Right ventricle myocardium superior (tissue), 1 donor: ENCODE measurements at regions not wholly inside any gene's neighbourhood (a gene's known extent, or its start where the extent isn't known, plus 50 kb on each side); places are given as distances from the start of the nearest gene placed in this dataset.
"Not testable (repeated sequence)": the region's sequence is repeated elsewhere in the genome, so short reads cannot be mapped to it uniquely, and the experiment has no call there.

Source experiments
- ATAC-seq: fragments of 200-7000 bp; cut with Tn5 transposase; one replicate; pipeline ENCODE4 v1.9.1; 2020; ENCODE audit warnings: mild to moderate bottlenecking; ENCODE audit not compliant: poor library complexity
- DNase-seq: peaks from one replicate; pipeline ENCODE4 v3.0.0-alpha.2; 2020
- intact Hi-C: fragments of 100-400 bp; cut with DNase I; formaldehyde crosslinking; loops from one replicate; pipeline ENCODE4 v1.11.2; 2022
- donor health status: DM: no; HTN: yes; CAD: no; lungs with severe emphysema.

DNA sequence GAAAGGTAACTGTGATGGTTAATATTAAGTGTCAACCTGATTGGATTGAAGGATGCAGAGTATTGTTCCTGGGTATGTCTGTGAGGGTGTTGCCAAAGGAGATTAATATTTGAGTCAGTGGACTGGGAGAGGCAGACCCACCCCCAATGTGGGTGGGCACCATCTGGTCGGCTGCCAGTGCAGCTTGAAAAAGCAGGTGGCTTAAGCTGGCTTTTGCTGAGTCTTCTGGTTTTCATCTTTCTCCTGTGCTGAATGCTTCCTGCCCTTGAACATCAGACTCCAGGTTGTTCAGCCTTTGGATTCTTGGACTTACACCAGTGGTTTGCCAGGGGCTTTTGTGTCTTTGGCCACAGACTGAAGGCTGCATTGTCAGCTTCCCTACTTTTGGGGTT lies 243.2 kb downstream of the ATXN7L3B start:
- ATAC-seq, intact Hi-C loops, DNase-seq: not testable (repeated sequence)

DNA sequence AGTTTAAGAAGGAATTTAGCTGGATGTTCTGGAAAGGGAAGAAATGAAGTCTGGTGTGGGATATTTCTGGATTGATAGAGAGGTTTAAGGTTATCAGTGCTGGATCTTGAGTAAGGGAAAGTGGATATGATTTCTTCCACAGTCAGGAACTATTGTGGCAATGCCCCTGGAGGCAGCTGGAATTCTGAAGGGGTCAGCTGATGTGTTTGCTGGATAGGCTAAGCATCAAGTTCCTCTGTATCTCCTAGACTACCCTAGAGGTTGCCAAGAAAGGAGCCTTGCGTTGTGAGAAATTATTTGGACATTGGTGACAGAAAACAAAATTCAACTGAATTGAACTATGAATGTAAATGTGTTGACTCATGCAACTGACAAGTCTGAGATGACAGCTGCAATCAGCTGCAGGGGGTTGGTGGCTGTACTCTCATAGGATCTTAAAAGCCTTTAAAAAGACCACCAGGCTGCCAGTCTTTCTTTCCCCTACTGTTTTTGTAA lies 244.4 kb downstream of the ATXN7L3B start:
- no peak for ATAC-seq
- no peak for DNase-seq
- intact Hi-C loops: no loop called here

DNA sequence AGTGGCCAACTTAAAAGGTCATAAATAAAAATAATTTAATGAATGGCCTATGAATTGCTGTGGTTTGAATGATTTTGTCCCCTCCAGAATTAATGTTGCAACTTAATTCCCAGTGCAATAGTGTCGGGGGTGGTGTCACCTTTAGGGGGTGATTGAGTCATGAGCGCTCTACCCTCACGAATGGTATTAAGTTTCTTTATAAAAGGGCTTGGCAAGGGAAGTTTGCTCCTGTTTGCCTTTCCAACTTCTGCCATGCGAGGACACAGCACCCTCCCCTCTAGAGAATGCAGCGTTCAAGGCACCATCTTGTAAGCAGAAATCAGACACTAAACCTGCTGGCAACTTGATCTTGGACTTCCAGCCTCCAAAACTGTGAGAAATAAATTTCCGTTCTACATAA lies 253.3 kb downstream of the ATXN7L3B start:
- ATAC-seq: no peak

DNA sequence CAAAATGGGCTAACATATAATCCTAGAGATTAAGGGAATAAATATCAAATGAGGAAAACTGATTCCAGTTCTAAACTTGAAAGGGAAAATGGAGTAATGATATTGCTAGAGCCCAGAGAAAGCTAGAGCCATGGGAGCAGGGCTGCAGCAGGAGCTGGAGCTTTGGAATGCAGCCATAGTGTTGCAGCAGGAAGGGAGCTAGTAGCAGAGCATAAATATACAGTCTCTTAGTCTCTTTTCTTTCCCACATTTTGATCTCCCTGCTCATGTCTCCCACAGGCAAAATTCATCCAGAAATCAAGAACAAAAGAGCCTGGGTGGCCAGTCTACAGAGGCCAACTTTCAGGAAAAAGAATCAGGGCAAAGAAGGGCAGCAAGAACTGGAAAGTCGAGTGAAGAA lies 253.7 kb downstream of the ATXN7L3B start:
- intact Hi-C loops: no loop called here
- ATAC-seq (no peak), DNase-seq (no peak)

More for the DNA sequence above, 253.3 kb downstream of the ATXN7L3B start:
- intact Hi-C loops: no loop called here
- no peak for DNase-seq

DNA sequence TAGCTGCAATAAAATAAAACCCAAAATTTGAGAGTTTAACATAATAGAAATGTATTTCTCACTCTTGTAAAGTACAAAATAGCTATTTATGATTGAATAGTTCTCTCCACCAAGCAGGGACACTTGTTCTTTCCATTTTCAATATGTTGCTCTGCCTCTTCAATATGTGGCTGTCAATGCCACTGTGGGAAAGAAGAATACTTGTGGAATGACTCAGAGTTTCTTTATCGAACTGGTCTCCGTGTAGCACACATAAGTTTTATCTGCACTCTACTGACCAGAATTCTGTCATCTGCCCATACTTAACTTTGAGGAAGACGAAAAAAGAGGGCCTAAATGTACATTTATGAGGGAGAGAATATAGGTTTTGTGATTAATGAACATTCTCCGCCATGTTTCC lies 256.9 kb downstream of the ATXN7L3B start:
- DNase-seq: no peak
- intact Hi-C loops: no loop called here
- no peak for ATAC-seq

DNA sequence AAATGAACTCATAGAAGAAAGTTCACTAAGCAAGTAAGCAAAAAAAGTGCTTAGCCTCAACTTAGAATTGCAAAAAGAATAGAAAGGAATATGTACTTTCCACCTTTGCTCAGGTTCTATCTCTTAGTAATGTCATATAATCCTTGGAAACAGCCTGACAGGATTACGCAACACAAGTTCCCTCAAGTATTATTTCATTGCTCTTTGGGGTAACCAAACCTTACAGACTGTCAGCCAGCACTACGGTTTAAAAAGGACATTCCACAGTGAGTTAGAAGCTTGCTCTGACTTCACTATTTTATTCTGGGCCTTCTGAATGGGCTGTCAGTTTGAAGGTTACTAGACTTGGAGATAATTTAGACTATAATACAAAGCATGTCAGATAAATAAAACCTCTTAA lies 264.0 kb downstream of the ATXN7L3B start:
- intact Hi-C loops: no loop called here
- no peak for DNase-seq
- ATAC-seq: no peak

DNA sequence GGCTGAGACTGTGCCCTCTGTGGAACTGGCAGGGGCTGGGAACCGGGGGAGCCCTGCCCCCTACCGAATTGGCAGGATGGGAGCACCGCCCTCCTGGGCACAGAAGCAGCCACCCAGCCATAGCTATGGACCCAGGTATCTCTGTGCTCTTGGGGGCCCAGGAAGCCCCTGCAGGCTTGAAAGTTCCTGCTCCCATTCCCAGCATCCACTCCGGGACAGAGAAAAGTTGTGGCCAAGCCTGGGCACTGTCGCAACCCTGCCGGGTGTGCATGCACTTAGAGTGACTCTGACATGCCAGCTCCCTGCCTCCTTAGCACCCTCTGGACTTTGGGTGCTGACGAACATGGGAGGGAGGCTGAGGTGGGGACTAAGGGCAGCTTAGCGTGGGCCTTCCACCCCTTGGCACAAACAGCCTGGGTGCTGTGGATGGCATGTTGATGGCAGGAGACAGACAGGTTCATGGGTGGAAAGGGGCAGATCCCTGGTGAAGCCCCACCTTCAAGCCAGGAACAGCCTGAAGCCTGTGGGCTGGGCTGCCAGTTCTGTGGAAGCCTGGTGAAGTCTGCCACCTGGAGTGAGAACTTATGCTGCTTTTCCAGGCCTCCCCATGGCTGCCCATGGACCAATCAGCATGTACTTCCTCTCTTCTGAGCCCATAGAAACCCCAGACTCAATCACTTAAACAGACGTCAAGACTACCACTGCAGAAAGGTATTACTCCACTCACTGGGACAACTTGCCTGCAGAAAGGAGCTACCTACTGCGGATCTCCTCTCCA lies 279.0 kb downstream of the ATXN7L3B start:
- intact Hi-C loops: no loop called here
- DNase-seq: no peak
- no peak for ATAC-seq

DNA sequence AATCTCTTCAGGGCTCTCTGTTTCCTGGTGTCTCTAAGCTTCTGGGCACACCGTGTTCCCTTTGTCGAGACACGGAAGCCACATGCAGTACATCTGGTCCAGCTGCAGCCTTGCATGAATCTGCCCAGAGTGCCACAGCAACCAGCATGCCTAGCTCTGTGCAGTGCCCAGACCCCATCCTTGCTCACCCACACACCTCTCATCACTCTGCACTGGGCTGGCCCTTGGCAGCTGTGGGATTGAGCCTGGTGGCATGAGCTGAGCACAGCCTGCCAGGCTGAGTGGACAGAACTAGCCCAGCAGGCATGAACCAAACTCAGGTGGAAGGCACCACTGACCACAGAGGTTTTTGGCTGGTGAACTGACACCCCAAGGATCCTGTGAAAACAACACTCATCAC lies 279.9 kb downstream of the ATXN7L3B start:
- intact Hi-C loops: no loop called here
- ATAC-seq (no peak), DNase-seq (no peak)

DNA sequence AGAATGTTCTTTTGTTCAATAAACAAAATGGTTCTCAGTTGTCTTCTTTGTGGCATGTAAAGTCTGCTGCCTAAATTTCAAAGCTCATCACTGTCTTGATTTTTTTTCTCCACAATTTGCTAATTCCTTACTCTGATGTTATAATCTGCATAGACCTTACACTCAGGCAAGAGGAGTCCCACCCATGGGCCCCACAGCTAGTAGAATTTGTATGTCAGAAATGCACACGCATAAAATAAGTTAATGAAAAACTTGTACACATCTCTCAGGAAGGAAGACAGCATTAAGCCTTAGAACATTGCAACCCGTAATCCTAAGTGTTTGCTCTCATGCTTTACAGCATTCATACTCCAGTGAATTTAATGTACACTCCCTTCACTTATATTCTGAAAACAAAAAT lies 280.8 kb downstream of the ATXN7L3B start:
- intact Hi-C loops: no loop called here
- DNase-seq: no peak
- ATAC-seq: no peak

DNA sequence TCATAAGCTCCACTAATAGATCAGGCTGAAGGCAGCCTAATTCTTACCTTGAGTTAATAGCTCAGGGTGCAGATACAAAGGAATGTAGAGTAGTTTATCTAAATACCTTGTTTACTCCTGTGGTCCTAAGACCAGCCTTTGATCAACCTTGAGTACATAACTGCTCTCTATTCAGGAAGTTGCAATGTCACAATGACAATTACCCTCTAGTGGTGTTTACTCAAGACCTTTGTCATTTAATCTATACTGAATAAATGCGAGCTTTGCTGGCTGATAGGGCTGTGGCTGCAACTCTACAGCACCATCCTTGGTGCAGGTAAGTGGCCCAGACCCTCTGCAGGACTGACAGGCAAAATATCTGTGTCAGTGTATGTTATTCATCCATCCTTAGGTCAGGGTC lies 282.7 kb downstream of the ATXN7L3B start:
- intact Hi-C loops: no loop called here
- no peak for ATAC-seq
- no peak for DNase-seq

DNA sequence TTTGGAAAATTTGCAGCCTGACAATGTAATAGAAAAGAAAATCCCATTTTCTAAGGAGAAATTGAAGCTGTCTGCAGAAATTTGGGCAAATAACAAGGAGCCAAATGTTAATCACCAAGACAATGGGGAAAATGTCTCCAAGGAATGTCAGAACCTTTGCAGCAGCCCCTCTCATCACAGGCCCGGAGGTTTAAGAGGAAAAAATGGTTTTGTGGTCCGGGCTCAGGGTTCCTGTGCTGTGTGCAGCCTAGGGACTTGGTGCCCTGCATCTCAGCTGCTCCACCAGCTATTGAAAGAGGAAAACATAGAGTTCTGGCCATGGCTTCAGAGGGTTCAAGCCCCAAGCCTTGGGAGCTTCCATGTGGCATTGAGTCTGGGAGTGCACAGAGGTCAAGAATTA lies 298.9 kb downstream of the ATXN7L3B start:
- DNase-seq (no peak), ATAC-seq (no peak)
- intact Hi-C loops: no loop called here

DNA sequence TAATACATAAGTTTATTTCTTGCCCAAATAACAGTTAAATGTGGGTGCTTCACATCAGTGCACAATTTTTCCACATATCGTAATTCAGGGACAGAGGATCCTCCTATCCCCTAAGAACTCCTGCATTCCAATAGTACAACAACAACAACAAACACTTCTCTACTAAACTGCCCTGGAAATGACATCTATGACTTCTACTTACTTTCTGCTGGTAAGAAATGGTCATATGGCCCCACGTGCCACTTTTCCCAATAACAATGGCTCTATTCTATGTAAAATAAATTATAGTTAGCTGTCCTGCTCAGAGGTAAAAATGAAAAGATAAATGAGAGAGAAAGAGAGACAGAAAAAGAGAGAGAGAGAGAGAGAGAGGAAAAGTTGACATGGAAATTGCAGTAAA lies 308.5 kb downstream of the ATXN7L3B start:
- DNase-seq (no peak), ATAC-seq (no peak)
- intact Hi-C loops: no loop called here

DNA sequence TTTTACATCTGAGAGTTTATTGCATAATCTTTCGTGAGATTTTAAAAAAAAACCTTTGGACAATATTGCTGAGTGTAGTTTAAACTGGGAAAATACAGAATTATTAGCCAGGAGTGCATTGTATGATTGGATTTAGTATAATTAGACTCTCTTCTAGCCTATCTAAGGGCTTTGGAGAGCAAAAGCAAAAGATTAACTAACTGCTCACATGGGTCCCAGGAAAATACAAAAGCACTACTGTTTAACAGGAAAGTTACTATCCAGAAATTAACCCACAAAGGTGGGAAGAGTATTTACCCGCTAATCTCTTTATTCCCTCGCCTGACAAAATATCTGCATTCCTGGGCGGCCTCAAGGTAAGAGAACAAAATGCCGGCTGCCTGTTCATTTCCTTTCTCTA lies 309.5 kb downstream of the ATXN7L3B start:
- ATAC-seq: no peak
- intact Hi-C loops: no loop called here
- no peak for DNase-seq

DNA sequence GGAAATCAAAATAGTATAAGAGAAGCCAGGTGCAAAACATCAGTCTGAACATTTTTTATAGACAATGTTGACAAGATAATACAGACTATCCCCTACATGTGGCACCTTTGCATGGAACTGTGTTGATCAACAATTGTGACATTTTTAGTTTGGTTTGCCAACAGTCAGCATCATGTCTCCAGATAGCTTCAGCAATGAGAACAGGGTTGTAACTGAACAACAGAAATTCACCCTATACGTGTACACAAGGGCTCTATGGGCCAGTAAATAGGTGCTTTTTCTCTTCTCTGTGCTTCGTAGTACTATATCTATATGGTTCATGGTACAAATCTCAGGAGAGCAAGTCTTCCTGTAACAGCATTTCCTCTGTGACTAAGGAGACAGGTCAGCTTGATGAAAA lies 310.4 kb downstream of the ATXN7L3B start:
- ATAC-seq (no peak), DNase-seq (no peak)
- intact Hi-C loops: no loop called here

DNA sequence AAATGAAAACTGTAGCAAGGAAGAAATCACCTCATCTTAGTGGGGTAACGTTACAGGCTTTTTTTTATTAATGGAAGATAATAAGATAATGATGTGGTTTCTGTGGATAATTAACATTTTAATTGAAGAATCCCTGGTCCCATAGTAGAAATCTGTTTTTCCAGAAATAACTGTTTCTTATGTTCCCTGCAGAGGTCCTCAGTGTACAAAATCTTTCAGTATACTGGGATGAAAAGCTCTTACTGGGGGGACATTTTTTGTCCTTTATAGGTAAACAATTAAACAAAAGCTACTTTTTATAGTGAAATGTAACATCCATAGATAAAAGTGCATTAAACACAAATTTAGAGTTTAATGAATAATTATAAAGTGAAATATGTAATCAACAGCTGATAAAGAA lies 312.2 kb downstream of the ATXN7L3B start:
- intact Hi-C loops: no loop called here
- ATAC-seq (no peak), DNase-seq (no peak)

DNA sequence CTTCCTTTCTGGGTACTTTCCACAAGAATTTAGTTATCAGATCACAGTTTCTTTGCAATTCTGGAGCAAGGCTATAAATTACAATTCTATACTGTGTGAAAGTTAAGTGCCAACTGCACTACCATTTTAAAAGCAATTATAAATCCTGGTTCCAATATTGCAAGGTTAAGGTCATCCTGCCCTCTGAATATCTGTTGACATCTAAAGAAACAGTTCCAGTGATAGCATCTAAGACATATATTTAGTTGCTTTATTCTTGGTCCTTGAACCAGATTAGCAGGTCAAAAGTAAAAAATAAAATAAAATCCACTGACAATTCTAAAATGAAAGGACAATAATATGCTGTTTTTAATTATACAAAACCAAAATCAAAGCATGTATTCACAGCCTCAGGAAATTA lies 334.2 kb downstream of the ATXN7L3B start:
- ATAC-seq: no peak
- no peak for DNase-seq
- intact Hi-C loops: no loop called here

DNA sequence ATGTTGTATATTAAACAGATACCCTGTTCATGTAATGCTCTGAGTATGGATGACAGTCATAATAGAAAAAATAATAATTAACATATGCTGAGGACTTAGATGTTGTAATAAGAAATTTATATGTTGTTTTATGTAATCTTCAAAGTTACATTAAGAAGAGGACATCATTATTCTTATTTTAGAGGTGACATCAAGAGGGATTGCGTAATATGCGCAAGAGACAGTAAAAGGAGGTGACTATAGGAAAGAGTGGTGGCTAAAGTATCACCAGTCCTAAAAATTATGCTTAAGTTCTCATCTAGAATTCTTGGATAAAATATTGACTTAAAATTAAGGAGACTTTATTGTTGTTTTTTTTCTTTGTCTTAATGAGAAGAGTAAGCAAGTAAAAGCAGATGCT lies 323.9 kb downstream of the KCNC2 start:
- no peak for DNase-seq
- intact Hi-C loops: no loop called here
- ATAC-seq: no peak

DNA sequence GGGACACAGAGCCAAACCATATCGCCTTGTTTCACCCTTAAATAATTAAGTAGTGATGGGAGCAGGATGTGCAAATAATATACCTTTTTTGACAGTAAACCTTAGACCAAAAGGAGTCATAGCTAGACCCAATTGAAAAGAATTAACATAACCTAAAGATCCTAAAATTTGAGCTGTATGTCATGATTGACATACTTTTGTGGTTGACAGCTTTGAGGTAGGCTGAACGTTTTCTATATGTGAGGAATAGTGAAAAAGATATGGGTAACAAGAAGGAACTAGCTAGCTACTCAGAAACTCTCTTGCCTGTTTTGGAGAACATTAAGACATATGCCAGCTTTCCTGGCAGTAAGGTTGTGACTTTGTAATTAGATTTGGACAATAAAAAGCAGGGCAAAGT lies 320.6 kb downstream of the KCNC2 start:
- intact Hi-C loops: no loop called here
- DNase-seq (no peak), ATAC-seq (no peak)

DNA sequence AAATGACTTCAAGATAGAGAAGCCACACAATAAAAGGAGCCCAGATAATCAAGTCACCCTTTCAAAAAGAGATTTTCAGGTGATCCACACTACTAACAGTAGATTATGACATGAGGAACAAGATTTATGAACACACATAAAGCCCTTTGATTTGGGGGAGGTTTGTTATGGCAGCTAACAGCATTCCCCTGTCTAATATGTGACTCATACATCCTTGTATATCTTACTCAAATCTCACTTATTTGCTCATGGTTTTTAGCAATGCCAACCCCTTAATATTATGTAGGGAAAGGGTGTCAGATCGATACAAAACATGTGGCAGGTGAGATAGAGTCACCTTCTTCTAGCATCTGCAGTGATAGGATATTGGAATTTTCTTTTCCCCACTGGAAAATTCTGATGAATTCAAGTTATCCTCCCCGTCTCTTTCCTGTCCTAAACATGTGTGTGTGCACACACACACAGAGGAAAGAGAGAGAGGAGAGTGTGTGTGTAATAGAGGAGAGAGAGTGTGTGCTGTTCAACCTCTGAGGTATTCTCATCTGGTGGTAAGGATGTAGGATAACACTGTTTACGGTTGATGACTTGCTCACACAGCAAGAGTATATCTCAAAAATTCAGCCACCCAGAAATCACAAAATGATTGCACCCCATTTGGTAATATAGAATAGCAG lies 319.9 kb downstream of the KCNC2 start:
- no peak for DNase-seq
- ATAC-seq: peak; percentile 56
- intact Hi-C loops: no loop called here

DNA sequence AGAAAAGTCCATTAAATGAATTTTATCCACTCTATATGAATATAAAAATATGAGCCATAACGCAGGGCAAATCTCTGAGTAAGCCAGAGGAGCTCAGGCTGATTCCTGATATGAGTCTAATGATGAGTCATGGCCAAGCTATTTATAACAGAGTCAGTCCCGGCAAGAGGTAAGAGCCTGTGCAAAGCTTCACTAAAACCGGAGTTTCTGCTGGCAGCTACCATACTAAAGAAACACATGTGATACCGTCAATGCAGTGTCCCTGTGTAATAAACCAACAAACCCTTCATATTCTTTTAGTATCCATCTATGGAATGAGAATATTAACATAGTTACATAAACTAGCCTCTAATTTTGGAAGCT lies 319.4 kb downstream of the KCNC2 start:
- no peak for DNase-seq
- intact Hi-C loops: no loop called here
- ATAC-seq: peak; percentile 95
